ENCODE measurements at regions not wholly inside any gene's neighbourhood (a gene's known extent, or its start where the extent isn't known, plus 50 kb on each side); places are given as distances from the start of the nearest gene placed in this dataset.

GRCh38 chr5:133705331-133705730 is 93.0 kb upstream of the FSTL4 start:
- TF ChIP-seq CTCF (conservative IDR thresholded peaks at IDR 0.05 in 1 of 2, IDR thresholded peaks at IDR 0.05 in 1 of 2; ENCODE audit: extremely low read depth in 1 of 2, insufficient read depth in 1 of 2, low read depth in 1 of 2, low read length in 2 of 2) (no peak), EZH2 (IDR thresholded peaks at IDR 0.05; ENCODE audit: borderline replicate concordance, low read length) (no peak)
